ENCODE measurements at regions not wholly inside any gene's neighbourhood (a gene's known extent, or its start where the extent isn't known, plus 50 kb on each side); places are given as distances from the start of the nearest gene placed in this dataset.

DNA sequence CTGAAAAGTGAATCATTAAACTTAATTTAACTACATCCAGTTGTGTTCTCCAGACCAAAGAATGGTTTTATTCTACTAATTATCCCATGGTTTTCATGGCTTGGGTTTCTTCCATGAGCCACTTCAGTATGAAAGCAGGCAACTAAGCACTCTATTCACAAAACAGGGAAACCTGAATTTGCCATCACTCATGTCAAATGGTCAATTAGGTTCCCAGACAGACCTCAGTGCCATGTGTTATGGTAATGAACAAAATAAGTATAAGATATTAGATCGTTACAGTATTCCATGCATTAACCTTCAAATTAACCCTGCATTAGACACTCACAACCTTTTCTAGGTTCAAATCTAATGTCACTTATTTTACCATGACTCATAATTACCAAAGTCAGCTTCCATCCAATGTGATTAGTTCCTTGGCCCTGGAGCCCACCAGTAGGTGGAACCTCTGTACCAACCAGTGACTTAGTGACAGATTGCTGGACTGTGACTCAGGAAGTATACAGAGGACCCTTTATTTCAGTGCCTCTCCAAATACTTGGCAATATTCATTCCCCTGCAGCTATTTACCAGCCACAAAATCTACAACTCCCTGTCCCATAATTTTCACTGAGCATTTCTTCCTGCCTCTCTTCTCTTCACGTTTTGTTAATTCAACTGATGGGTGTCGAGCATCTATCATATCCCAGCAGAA is 1270.2 kb upstream of the SORCS1 start:
- H3K27me3 ChIP-seq (ENCODE audit: control insufficient read depth, insufficient read depth, low read length), result no peaks in the 10 kb centered on the region
- H3K4me1 ChIP-seq (ENCODE audit: control insufficient read depth, insufficient read depth, low read length), result no peaks in the 10 kb centered on the region
- no peak for ATAC-seq
- no peak for TF ChIP-seq TCF7L2 (IDR thresholded peaks at IDR 0.05; ENCODE audit: low read depth, low read length)
- TF ChIP-seq, protein P1, sequence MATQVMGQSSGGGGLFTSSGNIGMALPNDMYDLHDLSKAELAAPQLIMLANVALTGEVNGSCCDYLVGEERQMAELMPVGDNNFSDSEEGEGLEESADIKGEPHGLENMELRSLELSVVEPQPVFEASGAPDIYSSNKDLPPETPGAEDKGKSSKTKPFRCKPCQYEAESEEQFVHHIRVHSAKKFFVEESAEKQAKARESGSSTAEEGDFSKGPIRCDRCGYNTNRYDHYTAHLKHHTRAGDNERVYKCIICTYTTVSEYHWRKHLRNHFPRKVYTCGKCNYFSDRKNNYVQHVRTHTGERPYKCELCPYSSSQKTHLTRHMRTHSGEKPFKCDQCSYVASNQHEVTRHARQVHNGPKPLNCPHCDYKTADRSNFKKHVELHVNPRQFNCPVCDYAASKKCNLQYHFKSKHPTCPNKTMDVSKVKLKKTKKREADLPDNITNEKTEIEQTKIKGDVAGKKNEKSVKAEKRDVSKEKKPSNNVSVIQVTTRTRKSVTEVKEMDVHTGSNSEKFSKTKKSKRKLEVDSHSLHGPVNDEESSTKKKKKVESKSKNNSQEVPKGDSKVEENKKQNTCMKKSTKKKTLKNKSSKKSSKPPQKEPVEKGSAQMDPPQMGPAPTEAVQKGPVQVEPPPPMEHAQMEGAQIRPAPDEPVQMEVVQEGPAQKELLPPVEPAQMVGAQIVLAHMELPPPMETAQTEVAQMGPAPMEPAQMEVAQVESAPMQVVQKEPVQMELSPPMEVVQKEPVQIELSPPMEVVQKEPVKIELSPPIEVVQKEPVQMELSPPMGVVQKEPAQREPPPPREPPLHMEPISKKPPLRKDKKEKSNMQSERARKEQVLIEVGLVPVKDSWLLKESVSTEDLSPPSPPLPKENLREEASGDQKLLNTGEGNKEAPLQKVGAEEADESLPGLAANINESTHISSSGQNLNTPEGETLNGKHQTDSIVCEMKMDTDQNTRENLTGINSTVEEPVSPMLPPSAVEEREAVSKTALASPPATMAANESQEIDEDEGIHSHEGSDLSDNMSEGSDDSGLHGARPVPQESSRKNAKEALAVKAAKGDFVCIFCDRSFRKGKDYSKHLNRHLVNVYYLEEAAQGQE (IDR thresholded peaks at IDR 0.05; ENCODE audit: insufficient read depth in 1 of 2, low read depth in 2 of 2, low read length in 1 of 2), result no peak
- TF ChIP-seq POLR2AphosphoS5 (IDR thresholded peaks at IDR 0.05; ENCODE audit: low read depth, low read length), result no peak
- TF ChIP-seq, protein P2, sequence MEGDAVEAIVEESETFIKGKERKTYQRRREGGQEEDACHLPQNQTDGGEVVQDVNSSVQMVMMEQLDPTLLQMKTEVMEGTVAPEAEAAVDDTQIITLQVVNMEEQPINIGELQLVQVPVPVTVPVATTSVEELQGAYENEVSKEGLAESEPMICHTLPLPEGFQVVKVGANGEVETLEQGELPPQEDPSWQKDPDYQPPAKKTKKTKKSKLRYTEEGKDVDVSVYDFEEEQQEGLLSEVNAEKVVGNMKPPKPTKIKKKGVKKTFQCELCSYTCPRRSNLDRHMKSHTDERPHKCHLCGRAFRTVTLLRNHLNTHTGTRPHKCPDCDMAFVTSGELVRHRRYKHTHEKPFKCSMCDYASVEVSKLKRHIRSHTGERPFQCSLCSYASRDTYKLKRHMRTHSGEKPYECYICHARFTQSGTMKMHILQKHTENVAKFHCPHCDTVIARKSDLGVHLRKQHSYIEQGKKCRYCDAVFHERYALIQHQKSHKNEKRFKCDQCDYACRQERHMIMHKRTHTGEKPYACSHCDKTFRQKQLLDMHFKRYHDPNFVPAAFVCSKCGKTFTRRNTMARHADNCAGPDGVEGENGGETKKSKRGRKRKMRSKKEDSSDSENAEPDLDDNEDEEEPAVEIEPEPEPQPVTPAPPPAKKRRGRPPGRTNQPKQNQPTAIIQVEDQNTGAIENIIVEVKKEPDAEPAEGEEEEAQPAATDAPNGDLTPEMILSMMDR (IDR thresholded peaks at IDR 0.05), result no peak
- TF ChIP-seq SIN3A (IDR thresholded peaks at IDR 0.05; ENCODE audit: borderline replicate concordance, insufficient read depth, low read depth, low read length), result no peak
- in situ Hi-C loops (cut with HindIII; ENCODE audit: low pct_unique_long_range_greater_than_20kb, low sequenced_read_pairs) (no loop called here), intact Hi-C loops (cut with micrococcal nuclease; ENCODE audit: unreplicated experiment) (no loop called here)
- H3K36me3 ChIP-seq (ENCODE audit: control insufficient read depth, insufficient read depth, low read length), result no peaks in the 10 kb centered on the region
- POLR2A ChIA-PET, result no interaction called here
- H3K9me3 ChIP-seq (ENCODE audit: control insufficient read depth, insufficient read depth, low read depth, low read length), result no peaks in the 10 kb centered on the region
- no peak for DNase-seq (ENCODE audit: low read depth, low spot score)
- CTCF ChIA-PET, result no interaction called here
- BruUV-seq (replicated peaks), result no TSS peak
- no peak overlapping the region for H3K27ac ChIP-seq (ENCODE audit: low read length)
- H3K4me3 ChIP-seq (ENCODE audit: low read depth in 2 of 2, low read length in 2 of 2), result no peak overlapping the region

DNA sequence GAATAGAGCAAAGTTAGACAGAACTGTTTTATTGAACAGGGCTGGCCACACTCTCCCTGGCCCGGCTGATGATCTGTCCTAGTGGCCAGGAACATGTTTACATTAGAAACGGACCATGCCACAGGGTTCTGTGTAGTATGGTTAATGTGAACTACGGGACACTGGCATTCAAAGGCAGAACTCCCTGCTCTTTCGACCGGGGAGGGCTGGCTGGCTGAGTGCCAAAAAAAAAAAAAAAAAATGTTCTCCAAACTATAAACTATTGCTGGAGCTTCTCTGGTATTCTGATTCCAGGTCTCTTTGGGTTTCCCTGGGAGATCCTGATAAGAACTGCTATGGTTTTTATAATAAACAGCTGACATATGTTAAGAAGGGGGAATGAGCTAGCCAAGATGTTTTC is 1262.6 kb upstream of the SORCS1 start:
- TF ChIP-seq, protein P1 (IDR thresholded peaks at IDR 0.05; ENCODE audit: insufficient read depth in 1 of 2, low read depth in 2 of 2, low read length in 1 of 2), result no peak
- TF ChIP-seq TCF7L2 (IDR thresholded peaks at IDR 0.05; ENCODE audit: low read depth, low read length), result no peak
- TF ChIP-seq, protein P2 (IDR thresholded peaks at IDR 0.05), result no peak
- no peak for TF ChIP-seq POLR2AphosphoS5 (IDR thresholded peaks at IDR 0.05; ENCODE audit: low read depth, low read length)
- TF ChIP-seq SIN3A (IDR thresholded peaks at IDR 0.05; ENCODE audit: borderline replicate concordance, insufficient read depth, low read depth, low read length), result no peak
- no TSS peak for BruUV-seq (replicated peaks)
- in situ Hi-C loops (cut with HindIII; ENCODE audit: low pct_unique_long_range_greater_than_20kb, low sequenced_read_pairs) (no loop called here), intact Hi-C loops (cut with micrococcal nuclease; ENCODE audit: unreplicated experiment) (no loop called here)
- DNase-seq (ENCODE audit: low read depth, low spot score) (no peak), ATAC-seq (no peak)
- no peaks in the 10 kb centered on the region for H3K36me3 ChIP-seq (ENCODE audit: control insufficient read depth, insufficient read depth, low read length)
- H3K9me3 ChIP-seq (ENCODE audit: control insufficient read depth, insufficient read depth, low read depth, low read length), result no peaks in the 10 kb centered on the region
- POLR2A ChIA-PET, result no interaction called here
- H3K27ac ChIP-seq (ENCODE audit: low read length), result no peak overlapping the region
- no peak overlapping the region for H3K4me3 ChIP-seq (ENCODE audit: low read depth in 2 of 2, low read length in 2 of 2)
- no peaks in the 10 kb centered on the region; the same call in 1 of the 2 replicates for H3K27me3 ChIP-seq (ENCODE audit: control insufficient read depth, insufficient read depth, low read length)
- H3K4me1 ChIP-seq (ENCODE audit: control insufficient read depth, insufficient read depth, low read length), result no peaks in the 10 kb centered on the region
- CTCF ChIA-PET, result no interaction called here

All from Panc1 (cell line).